HL-60 (cell line): ENCODE measurements at regions not wholly inside any gene's neighbourhood (a gene's known extent, or its start where the extent isn't known, plus 50 kb on each side); places are given as distances from the start of the nearest gene placed in this dataset.

Experiments used
- DNase-seq, 2 experiments: peaks; one replicate each; pipeline ENCODE4 v3.0.0-alpha.2; 2010 to 2020; ENCODE audit warnings: low read depth in 1 of 2, low spot score in 1 of 2
- H3K27ac ChIP-seq: fragments of 250-450 bp; sonication (Bioruptor Pico); replicated peaks from 2 replicates; pipeline ENCODE4 v1.5.1; 2020; ENCODE audit warnings: mild to moderate bottlenecking, moderate library complexity
- H3K27me3 ChIP-seq: fragments of 250-450 bp; sonication (Bioruptor Pico); 2 replicates; pipeline ENCODE4 v1.5.1; 2021; ENCODE audit warnings: mild to moderate bottlenecking, moderate library complexity; ENCODE audit not compliant: insufficient read depth, poor library complexity, severe bottlenecking
- H3K4me3 ChIP-seq: replicated peaks from 2 replicates; pipeline ENCODE4 v1.5.1; 2011; ENCODE audit warnings: mild to moderate bottlenecking, control low read depth, low read length; ENCODE audit not compliant: insufficient read depth
- GABPA ChIP-seq: IDR thresholded peaks from 2 replicates; pipeline ENCODE4 v1.6.1; 2012; ENCODE audit warnings: low read depth
- POLR2AphosphoS5 ChIP-seq: IDR thresholded peaks from 2 replicates; pipeline ENCODE4 v1.6.1; 2012; ENCODE audit warnings: low read depth
- REST ChIP-seq: IDR thresholded peaks from 2 replicates; pipeline ENCODE4 v1.6.1; 2012; ENCODE audit warnings: low read depth; ENCODE audit not compliant: insufficient replicate concordance
- SPI1 ChIP-seq: IDR thresholded peaks from 2 replicates; pipeline ENCODE4 v1.6.1; 2012; ENCODE audit warnings: low read depth, mild to moderate bottlenecking, borderline replicate concordance
- TF ChIP-seq, protein P1 (sequence below): IDR thresholded peaks from one replicate; pipeline ENCODE4 v1.5.1; 2011; ENCODE audit warnings: low read length, control low read depth, inconsistent platforms; ENCODE audit not compliant: insufficient read depth

DNA sequence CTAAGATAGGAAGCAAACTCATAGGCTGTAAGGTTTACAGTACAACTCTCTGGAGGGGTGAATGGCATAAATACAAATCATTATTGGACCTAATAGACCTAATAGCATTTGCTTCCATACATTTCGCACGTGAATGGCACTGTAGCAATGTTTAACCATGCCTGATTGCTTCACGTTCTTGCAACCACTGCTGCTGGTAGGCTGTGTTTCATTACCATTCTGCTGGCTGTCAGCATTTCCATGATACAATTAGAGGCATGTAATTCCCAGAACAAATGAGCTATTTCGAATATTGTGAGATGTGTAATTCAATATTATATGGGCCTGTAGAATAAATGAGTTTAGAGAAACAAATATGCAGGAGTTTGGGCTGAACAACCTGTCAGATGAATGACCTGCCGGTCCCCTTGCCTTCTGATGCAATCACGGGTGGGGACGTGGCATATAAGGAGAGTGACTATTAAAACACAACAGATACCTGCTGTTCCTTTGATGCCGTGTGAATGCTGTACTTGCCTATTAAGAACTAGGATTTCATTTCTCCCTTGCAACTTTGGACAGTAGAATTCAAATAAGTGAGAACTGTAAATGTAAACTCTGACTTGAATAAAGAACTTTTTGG lies 393.4 kb downstream of the ACTR3B start:
- Histone ChIP-seq H3K27me3 (no peaks in the 10 kb centered on the region), H3K27ac (no peak overlapping the region), H3K4me3 (no peak overlapping the region)
- DNase-seq = no peak
- TF ChIP-seq POLR2AphosphoS5 = no peak
- TF ChIP-seq SPI1 = no peak
- no peak for TF ChIP-seq REST
- no peak for TF ChIP-seq GABPA
- TF ChIP-seq, protein P1, sequence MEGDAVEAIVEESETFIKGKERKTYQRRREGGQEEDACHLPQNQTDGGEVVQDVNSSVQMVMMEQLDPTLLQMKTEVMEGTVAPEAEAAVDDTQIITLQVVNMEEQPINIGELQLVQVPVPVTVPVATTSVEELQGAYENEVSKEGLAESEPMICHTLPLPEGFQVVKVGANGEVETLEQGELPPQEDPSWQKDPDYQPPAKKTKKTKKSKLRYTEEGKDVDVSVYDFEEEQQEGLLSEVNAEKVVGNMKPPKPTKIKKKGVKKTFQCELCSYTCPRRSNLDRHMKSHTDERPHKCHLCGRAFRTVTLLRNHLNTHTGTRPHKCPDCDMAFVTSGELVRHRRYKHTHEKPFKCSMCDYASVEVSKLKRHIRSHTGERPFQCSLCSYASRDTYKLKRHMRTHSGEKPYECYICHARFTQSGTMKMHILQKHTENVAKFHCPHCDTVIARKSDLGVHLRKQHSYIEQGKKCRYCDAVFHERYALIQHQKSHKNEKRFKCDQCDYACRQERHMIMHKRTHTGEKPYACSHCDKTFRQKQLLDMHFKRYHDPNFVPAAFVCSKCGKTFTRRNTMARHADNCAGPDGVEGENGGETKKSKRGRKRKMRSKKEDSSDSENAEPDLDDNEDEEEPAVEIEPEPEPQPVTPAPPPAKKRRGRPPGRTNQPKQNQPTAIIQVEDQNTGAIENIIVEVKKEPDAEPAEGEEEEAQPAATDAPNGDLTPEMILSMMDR = no peak

GRCh38 chr7:153158149-153158548 lies 398.6 kb downstream of the ACTR3B start:
- Histone ChIP-seq H3K27ac (no peak overlapping the region), H3K4me3 (no peak overlapping the region), H3K27me3 (no peaks in the 10 kb centered on the region)
- TF ChIP-seq SPI1 (no peak), POLR2AphosphoS5 (no peak), REST (no peak), GABPA (no peak)
- TF ChIP-seq, protein P1 = no peak
- DNase-seq = no peak

GRCh38 chr7:153170287-153170686 lies 410.7 kb downstream of the ACTR3B start:
- TF ChIP-seq POLR2AphosphoS5 (no peak), SPI1 (no peak), REST (no peak), GABPA (no peak)
- TF ChIP-seq, protein P1 = no peak
- Histone ChIP-seq H3K27ac (no peak overlapping the region), H3K4me3 (no peak overlapping the region), H3K27me3 (no peaks in the 10 kb centered on the region)
- no peak for DNase-seq
